ENCODE measurements at regions not wholly inside any gene's neighbourhood (a gene's known extent, or its start where the extent isn't known, plus 50 kb on each side); places are given as distances from the start of the nearest gene placed in this dataset.

DNA sequence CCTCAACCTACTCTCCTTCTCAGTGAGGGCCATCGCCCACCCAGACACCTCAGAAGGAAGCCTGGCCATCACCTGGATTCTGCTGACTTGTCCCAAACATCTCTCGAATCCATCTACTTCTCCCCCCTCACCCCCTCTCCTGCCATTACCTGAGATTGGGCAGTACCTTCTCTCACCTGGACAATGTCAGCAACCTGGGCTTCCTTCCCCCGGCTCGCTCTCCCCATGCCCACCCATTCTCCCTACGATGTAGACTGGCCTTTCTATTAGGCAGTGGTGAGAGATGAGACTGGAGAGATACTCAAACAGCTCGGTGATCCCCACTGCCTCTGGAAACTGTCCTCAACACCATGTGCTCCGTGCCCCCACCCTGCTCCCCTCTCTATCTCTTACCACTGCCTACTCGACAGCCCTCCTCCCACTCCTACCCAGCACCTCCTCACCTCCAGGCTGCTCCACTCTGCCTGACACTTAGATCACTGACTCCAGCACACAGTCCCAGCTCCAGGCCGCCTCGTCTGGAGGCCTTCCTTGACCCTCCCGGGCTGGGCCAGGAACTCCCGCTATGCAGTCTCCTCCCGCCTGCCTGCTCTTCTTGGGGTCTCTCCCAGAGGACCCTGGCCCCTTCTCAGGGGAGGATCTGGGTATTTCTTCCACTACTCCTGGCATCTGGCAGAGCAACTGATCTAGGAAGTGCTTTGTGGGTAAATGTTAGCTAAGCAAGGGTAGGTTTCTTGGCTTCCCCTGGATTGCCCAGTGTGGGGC is 235.8 kb upstream of the NLRP1 start:
- no peak for DNase-seq (ENCODE audit: low read depth in 2 of 2)

DNA sequence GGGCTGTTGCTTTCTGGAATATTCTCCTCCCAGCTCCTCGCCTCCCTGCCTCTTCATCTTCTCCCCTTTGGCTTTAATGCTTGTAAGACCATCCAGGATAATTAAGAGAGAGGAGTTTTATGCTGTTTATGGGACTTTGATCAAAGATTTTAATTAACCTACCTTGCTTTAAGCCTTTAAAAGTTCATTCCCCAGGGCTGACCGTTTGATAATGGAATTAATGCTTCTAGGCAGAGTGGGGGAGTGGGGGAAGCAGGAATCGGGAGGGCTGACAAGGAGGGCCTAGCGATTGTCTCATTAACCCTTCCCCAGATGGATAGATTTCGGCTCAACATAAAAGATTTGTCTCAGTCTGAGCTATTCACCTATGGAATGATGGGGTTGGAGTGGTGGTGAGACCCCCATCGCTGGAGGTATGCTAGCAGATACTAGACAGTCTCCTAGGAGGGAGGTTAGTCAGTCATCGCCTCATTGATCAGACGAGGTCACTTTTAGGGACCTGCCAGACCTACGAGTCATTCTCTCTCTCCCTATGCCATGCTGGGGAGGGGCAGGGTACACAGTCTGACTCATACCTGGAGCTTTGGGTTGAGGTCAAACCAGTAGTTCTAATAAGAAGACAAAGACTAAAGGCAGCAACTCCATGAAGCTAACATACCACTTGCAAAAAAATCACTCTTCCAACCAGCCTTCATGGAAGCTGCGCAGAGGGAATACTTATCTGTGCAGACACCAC is 236.6 kb upstream of the NLRP1 start:
- no peak for DNase-seq (ENCODE audit: low read depth in 2 of 2)

DNA sequence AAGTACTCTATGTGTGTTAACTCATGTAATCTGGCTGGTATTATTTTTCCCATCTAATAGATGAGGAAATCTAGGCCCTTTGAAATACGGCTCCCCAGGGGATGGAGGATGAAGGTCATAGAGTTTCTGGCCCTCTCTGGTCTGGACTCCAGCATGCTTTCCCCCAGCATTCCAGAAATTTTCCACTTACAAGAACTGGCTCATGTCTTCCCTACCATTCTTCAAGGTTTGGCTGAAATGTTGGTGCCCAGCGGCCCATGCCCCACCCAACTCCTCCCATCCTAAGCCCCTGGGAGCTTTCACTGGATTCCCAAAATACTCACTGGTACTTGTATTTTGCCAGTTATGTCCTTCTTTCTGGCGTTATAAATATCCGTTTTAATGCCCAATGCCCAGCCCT is 237.5 kb upstream of the NLRP1 start:
- DNase-seq (ENCODE audit: low read depth in 2 of 2) = no peak

DNA sequence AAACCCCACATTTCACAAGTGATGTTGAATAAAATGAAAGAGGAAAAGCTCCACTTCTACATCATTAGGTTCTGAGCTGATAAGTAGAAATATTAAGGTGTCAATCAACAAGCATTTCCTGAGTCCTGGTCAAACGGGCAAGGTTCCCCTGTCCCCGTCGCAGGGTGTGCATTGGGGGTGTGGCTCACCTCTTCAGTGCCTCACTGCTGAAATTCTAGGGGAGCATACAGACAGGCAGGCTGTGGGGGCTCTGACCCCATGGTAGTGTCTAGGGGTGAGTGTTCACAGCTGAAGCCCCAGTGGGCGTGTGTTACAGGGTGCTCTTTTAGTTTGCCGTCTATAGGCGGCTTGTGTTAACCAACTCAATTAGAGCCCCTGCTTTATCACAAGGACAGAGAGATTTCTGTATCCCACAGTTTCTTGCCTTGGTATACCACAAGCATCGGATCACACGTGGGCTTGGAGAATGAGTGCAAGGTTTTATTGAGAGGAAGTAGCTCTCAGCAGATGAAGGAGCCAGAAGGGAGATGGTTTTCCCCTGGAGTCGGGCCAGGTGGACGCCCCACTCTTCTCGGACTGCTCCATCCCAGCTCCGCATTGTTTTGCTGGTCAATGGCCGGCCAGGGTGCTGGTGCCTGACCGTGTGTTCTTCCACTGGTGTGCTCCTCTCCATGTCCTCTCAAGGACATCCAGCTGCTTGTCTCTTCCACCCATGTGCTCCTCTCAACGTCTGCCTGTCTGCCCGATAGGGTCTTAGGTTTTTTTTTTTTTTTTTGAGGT is 238.2 kb upstream of the NLRP1 start:
- no peak for DNase-seq (ENCODE audit: low read depth in 2 of 2)

DNA sequence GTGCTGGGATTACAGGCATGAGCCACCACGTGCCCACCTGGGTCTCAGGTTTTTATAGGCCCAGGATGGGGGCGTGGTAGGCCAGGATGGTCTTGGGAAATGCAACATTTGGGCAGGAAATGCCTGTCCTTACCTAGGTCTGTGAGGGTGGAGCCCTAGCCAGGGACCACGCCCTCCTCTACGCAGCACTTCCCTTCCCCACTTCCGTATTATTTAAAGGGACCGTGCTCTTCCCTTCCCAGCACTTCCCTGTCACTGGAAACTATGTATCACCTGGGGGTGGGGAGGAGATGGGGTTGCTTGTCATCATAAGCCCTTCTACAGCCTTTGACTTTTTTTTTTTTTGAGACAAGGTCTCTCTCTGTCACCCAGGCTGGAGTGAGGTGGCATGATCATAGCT is 238.9 kb upstream of the NLRP1 start:
- no peak for DNase-seq (ENCODE audit: low read depth in 2 of 2)

DNA sequence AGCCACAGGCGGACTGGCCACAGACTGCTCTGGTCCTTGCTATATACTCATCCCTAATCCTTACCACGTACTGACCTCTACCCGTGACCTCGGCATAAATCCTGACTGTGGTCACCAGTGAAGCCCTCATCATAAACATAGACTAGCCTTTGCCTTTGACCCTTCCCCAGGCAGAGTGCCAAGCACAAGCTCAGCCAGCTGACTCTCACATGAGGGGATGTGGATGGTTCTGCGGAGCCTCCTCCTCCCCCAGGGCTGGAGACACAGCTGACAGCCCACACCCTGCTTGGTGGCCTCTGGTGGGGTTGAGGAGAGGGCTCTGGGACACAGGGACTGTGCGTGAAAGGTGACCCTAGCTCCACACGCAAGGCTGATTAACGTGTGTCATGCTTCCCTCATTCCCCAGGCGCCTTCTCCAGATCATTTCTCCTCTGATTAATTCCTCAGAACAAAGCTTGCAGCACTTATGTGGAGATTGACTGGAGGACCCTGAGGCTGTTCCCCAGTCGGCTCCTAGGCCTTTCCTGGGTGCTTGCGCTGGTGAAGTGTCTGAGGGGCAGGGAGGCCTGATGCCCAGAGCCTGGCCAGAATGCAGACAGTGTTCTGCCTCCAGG is 241.5 kb upstream of the NLRP1 start:
- no peak for DNase-seq (ENCODE audit: low read depth in 2 of 2)

DNA sequence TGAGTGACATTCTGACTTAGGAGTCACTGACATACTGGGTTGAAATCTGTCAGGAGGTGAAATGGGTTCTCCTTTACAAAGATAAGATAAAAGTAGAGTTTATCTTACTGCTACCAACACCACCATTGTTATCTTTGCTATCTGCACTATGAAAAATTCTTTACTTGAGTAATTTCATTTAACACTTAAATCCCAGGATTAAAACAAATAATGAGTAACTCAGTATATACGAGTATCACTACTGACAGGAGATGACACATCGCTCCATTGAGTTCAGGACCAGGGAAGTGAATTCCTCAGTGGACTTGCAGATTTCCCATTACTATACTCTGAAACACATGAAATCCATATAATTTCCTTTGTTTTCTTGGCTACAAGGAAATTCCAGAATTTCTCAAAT is 242.1 kb upstream of the NLRP1 start:
- DNase-seq (ENCODE audit: low read depth in 2 of 2) = no peak

DNA sequence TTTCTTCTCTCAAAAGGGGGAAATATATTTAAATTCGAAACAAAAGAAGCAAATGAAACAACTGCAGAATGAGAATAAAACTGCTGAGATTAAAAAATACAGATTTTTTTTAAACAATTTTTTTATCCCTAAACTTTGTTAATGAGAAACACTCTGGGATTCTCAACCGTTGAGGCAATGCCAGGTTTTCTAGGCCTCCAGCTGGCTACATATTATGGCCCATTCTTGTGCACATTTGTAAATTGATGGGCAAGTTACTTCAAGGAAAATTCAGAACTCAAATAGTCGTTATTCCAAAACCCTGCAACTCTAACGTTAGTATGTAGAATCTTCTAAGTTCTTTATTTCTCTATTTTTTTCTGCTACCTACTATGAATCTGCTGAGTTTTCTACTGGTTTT is 239.3 kb upstream of the WSCD1 start:
- DNase-seq (ENCODE audit: low read depth in 2 of 2) = no peak

DNA sequence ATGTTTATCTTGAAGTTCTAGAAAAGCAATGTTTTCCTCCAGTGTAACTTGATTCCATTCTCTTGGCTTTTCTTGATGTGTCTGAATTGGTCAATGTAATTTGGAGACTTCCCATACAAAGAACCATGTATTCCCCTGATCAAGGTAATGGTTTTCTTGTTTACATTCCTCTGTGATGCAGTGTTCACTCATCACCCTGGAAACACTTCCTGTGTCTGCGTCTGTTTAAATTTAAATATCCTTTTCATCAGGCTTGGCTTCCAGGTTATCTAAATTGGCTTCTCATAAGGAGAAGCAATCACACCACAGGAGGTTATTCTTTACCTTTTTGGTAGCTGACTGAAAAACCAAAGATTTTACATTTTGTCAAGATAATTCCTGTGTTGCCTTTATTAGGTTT is 237.3 kb upstream of the WSCD1 start:
- no peak for DNase-seq (ENCODE audit: low read depth in 2 of 2)

DNA sequence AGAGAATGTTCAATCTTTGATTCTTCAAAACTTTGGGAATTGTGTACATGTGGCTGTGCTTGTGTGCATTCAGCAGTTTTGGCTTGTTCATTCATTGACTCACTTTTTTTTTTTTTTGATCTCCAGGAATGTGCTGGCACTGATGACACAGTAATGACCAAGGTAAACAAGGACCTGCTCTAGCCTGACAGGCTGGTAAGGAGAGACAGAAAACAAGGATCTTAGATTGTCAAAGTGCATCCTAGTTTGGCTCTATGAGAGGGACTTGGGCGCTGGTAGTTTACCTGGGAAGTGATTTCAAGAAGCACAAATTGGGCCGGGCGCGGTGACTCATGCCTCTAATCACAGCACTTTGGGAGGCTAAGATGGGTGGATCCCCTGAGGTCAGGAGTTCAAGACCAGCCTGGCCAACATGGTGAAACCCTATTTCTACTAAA is 233.1 kb upstream of the WSCD1 start:
- no peak for DNase-seq (ENCODE audit: low read depth in 2 of 2)

DNA sequence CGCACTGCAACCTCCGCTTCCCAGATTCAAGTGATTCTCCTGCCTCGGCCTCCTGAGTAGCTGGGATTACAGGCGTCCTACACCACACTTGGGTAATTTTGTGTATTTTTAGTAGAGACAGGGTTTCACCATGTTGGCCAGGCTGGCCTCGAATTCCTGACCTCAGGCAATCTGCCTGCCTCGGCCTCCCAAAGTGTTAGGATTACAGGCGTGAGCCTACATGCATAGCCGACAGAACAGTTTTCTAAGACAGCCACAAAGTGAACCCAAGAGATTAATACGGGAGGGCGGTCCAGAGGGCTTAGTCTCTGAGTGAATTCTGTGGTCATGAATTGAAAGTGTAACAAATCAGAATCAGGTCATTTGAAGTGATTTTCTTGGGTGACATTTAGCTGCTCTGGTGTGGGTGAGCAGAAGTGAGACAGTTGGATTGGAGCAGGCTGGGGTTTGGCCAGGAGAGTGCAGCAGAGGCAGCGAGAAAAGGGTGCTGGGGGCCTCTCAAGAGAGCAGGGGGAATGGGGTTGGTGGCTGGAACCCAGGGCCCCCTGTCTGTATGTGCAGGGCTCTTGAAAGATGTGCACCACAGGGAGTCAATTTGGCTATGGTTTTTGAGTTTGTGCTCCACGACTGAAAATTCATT is 231.4 kb upstream of the WSCD1 start:
- no peak for DNase-seq (ENCODE audit: low read depth in 2 of 2)

DNA sequence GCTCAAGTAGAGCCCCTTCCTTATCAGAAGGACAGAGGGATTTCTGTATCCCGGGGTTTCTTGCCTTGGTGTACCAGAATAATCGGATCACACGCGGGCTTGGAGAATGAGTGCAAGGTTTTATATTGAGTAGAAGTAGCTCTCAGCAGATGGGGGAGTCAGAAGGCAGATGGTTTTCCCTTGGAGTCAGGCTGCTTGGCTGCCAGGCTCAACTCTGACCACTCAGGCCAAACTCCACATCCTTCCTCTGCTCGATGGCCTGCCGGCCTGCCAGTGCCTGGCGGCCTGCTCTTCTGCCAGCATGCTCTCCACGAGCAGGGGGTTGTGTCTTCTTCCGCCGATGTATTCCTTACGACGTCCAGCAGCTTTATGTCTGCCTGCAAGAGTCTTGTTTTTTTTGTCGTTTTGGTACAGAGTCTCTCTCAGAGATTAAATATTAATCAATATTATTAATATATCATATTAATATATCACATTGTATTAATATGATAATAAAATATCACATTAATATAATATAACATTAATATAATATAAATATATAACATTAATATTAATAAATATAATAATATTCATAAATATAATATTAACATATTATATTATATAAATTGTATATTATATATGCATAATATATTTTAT is 229.2 kb upstream of the WSCD1 start:
- no peak for DNase-seq (ENCODE audit: low read depth in 2 of 2)

DNA sequence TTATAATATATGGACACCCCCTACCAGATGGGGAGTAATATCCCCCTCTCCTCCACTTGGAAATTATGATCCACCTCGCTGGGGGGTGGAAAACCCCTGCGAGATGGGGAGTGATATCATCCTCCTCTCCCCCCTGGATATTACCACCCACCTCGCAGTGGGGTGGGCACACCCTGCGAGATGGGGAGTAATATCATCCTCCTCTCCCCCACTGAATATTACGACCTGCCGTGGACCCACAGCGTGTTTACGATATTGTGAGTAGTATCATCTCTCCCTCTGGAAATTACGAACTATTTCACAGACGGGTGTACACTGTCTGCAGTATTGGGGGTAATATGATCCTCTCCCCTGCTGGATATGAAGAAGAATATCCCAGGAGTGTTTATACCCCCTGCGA is 228.3 kb upstream of the WSCD1 start:
- no peak for DNase-seq (ENCODE audit: low read depth in 2 of 2)

DNA sequence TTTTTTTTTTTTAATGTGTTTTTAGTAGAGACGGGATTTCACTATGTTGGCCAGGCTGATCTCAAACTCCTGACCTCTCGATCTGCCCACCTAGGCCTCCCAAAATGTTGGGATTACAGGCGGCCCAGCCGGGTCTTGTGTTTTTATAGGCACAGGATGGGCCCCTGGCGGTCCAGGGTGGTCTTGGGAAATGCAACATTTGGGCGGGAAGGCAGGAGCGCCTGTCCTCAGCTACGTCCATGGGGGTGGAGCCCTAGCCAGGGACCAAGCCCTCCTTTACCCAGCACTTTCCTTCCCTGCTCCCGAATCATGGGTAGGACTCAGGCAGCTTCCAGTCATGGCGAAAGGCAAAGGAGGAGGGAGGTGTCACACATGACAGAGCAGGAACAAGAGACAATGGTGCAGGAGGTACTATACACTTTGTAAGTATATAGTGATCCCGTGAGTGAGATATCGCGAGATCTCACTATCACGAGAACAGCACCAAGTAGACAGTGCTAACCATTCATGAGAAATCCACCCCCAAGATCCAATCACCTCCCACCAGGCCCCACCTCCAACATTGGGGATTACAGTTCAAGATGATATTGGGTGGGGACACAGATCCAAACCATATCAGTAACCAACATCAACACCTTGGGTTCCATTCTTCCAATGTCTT is 226.7 kb upstream of the WSCD1 start:
- DNase-seq (ENCODE audit: low read depth in 2 of 2) = no peak

DNA sequence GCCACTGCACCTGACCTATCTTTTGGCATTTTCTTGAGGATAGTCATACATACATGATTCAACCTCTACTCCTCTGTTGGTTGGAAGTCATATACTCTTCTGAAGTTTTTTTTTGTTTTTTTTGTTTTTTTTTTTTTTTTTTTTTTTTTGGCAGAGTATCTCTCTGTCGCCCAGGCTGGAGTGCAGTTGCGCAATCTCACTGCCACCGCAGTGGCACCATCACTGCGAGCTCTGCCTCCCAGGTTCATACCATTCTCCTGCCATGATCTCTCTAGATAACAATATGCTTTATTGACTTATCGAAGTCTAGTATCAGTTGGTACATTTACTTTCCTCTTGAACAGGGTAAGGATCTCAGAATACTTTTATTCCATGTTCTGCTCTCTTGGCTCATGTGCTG is 224.2 kb upstream of the WSCD1 start:
- no peak for DNase-seq (ENCODE audit: low read depth in 2 of 2)

DNA sequence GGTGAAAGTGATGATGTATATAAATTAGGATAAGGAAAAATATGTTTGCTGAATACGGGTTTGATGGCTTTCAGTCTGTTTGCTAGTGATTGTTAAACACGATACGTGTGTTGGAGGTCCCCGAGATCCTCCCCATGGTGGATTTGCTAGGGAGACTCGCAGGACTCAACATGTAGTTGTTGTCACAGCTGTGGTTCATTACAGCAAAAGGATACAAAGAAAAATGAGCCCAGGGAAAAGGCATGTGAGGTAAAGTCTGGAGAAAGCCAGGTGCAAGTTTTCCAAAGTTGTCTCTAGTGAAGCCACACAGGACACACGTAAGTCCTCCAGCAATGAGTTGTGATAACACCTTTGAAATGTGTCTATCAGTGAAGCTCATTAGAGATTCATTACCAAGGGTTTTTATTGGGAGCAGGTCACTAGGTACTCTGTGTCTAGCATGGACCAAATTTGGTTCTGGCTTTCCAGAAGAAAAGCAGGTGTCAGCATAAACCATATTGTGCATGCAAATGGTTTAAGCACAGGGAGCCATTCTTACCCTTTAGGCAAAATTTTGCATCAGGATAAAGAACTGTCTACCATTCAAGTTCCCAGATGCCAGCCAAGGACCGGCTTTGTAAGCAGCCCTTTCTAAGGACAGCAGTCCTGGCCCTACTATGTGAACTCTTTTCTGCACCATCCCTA is 215.2 kb upstream of the WSCD1 start:
- DNase-seq (ENCODE audit: low read depth in 2 of 2) = no peak

DNA sequence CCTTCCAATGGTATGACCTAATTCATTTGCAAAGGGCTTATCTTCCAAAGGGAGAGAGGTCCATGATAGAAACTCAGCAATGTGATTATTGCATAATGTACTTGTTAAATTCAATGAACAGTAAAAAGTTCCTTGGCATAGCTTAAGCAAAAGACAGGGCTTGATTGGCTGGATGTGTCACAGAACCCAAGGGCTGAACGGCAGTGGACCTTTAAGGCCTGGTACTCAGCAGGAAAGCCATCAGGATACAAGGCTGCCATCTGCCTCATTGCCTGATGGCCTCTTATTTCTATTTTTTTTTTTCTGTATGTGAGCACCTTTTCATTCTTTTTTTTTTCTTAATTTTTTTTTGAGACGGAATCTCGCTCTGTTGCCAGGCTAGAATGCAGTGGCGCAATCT is 208.9 kb upstream of the WSCD1 start:
- no peak for DNase-seq (ENCODE audit: low read depth in 2 of 2)

DNA sequence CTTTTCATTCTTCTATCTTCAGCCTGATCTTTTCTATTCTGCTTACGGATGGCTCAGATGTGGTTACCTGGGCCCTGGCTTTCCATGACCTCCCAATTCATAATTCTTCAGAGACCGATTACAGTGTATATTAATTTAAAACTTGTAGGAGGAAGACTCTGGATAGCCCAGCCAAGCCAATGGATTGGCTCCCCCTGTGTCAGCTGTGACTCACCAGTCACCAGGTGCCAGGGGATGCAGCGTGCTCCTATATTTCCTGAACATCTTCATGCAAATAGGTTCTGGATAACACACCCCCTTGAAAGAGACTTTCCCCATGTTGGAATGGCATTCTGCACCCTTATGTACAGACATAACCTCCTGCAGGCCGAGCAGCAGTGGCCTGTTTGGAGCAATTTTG is 208.3 kb upstream of the WSCD1 start:
- no peak for DNase-seq (ENCODE audit: low read depth in 2 of 2)

DNA sequence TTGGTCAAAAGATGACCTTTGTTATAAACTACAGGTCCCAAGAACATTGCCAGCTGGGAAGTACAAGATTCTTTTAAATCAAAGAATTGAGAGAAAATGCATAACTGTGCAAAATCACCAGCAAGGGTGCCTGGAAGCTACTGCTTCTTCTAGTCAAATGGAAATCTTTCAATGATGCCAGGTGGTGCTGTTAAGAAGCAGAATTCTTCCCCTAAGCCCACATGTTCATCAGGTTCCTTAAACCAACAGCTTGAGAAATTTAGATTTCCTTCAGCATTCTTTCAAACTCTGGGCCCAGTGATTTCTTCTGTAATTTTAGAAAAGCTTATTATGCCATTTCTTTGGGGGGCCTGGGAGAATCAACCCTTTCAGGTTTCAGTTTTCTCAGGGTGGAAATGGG is 207.8 kb upstream of the WSCD1 start:
- no peak for DNase-seq (ENCODE audit: low read depth in 2 of 2)

Data from stimulated activated CD8-positive, alpha-beta memory T cell treated with anti-CD3 and anti-CD28 coated beads, Interleukin-15, amount 100 ng/mL, for 4 hours (primary cell).